Tibial artery (tissue), 4 donors: ENCODE measurements at regions not wholly inside any gene's neighbourhood (a gene's known extent, or its start where the extent isn't known, plus 50 kb on each side); places are given as distances from the start of the nearest gene placed in this dataset.

ENCODE experiments used
- DNase-seq, 2 donors: peaks; one replicate each; pipeline ENCODE4 v3.0.0-alpha.2; 2019
- H3K27ac ChIP-seq, 2 donors: fragments of 200-600 bp; sonication (generic) in 1 of 2; 1 replicate in 1 of 2; 2 replicates in 1 of 2; pipeline ENCODE4 v1.5.1; 2018 to 2019; ENCODE audit warnings: mild to moderate bottlenecking in 1 of 2
- H3K27me3 ChIP-seq, 2 donors: fragments of 200-600 bp; sonication (generic) in 1 of 2; one replicate each; pipeline versions ENCODE4 v1.5.1 to v1.6.0; 2016 to 2019
- H3K36me3 ChIP-seq, 3 donors: fragments of 200-600 bp; sonication (generic) in 2 of 3; one replicate each; pipeline ENCODE4 v1.5.1; 2016 to 2019; ENCODE audit warnings: mild to moderate bottlenecking in 2 of 3
- H3K4me1 ChIP-seq, 4 donors: fragments of 200-600 bp; sonication (generic) in 2 of 4; 1 replicate in 3 of 4; 2 replicates in 1 of 4; pipeline ENCODE4 v1.5.1; 2016 to 2019
- H3K4me3 ChIP-seq, 2 donors: fragments of 200-600 bp; sonication (generic) in 1 of 2; 1 replicate in 1 of 2; 2 replicates in 1 of 2; pipeline ENCODE4 v1.5.1; 2018 to 2019; ENCODE audit warnings: mild to moderate bottlenecking in 2 of 2
- H3K9me3 ChIP-seq, 3 donors: fragments of 200-600 bp; sonication (generic) in 1 of 3; one replicate each; pipeline ENCODE4 v1.5.1; 2016 to 2019
- CTCF ChIP-seq, 2 experiments: fragments of 200-600 bp in 1 of 2; fragments of 450-650 bp in 1 of 2; IDR thresholded peaks; one replicate each; pipeline ENCODE4 v1.5.1; 2017 to 2019; ENCODE audit warnings: antibody characterized with exemption in 2 of 2, mild to moderate bottlenecking in 1 of 2, moderate library complexity in 1 of 2
- intact Hi-C: fragments of 100-400 bp; cut with DNase I; formaldehyde crosslinking; loops from one replicate; pipeline ENCODE4 v1.15.0; 2023; ENCODE audit warnings: low total_unique reads

- no peak for TF ChIP-seq CTCF (IDR thresholded peaks at IDR 0.05)
- no peaks in the 10 kb centered on the region for H3K4me1 ChIP-seq
- H3K27ac ChIP-seq = no peak overlapping the region
- H3K4me3 ChIP-seq = no peak overlapping the region
- no peaks in the 10 kb centered on the region for H3K9me3 ChIP-seq
- H3K36me3 ChIP-seq = no peaks in the 10 kb centered on the region
- no peaks in the 10 kb centered on the region for H3K27me3 ChIP-seq
- intact Hi-C loops = no loop called here
- DNase-seq = no peak
Observed at GRCh38 chr9:31677877-31678276, 706.6 kb upstream of the ACO1 start.

- Histone ChIP-seq H3K4me1 (no peaks in the 10 kb centered on the region), H3K4me3 (no peak overlapping the region), H3K27me3 (no peaks in the 10 kb centered on the region), H3K9me3 (no peaks in the 10 kb centered on the region), H3K27ac (no peak overlapping the region), H3K36me3 (no peaks in the 10 kb centered on the region)
- no peak for TF ChIP-seq CTCF (IDR thresholded peaks at IDR 0.05)
- no peak for DNase-seq
- intact Hi-C loops = no loop called here
Observed at GRCh38 chr9:31683116-31683515, 701.3 kb upstream of the ACO1 start.

GRCh38 chr9:31697956-31698355 lies 686.5 kb upstream of the ACO1 start:
- no peak for DNase-seq
- Histone ChIP-seq H3K27me3 (no peaks in the 10 kb centered on the region), H3K9me3 (no peaks in the 10 kb centered on the region), H3K4me3 (no peak overlapping the region), H3K36me3 (no peaks in the 10 kb centered on the region), H3K27ac (no peak overlapping the region), H3K4me1 (no peaks in the 10 kb centered on the region)
- no peak for TF ChIP-seq CTCF (IDR thresholded peaks at IDR 0.05)
- intact Hi-C loops = no loop called here

GRCh38 chr9:31699836-31700235 lies 684.6 kb upstream of the ACO1 start:
- intact Hi-C loops = no loop called here
- Histone ChIP-seq H3K9me3 (no peaks in the 10 kb centered on the region), H3K27me3 (no peaks in the 10 kb centered on the region), H3K36me3 (no peaks in the 10 kb centered on the region), H3K4me1 (no peaks in the 10 kb centered on the region), H3K4me3 (no peak overlapping the region), H3K27ac (no peak overlapping the region)
- no peak for TF ChIP-seq CTCF (IDR thresholded peaks at IDR 0.05)
- DNase-seq = no peak

GRCh38 chr9:31700252-31701045 lies 684.0 kb upstream of the ACO1 start:
- no peaks in the 10 kb centered on the region for H3K27me3 ChIP-seq
- no peaks in the 10 kb centered on the region for H3K36me3 ChIP-seq
- no peak overlapping the region for H3K4me3 ChIP-seq
- H3K27ac ChIP-seq = no peak overlapping the region
- DNase-seq = no peak
- intact Hi-C loops = no loop called here
- H3K9me3 ChIP-seq = no peaks in the 10 kb centered on the region
- no peak for TF ChIP-seq CTCF (IDR thresholded peaks at IDR 0.05)
- no peaks in the 10 kb centered on the region for H3K4me1 ChIP-seq
